ENCODE measurements at regions not wholly inside any gene's neighbourhood (a gene's known extent, or its start where the extent isn't known, plus 50 kb on each side); places are given as distances from the start of the nearest gene placed in this dataset.
"Not testable (repeated sequence)": the region's sequence is repeated elsewhere in the genome, so short reads cannot be mapped to it uniquely, and the experiment has no call there.

GRCh38 chr1:242826701-242827336 lies 302.3 kb upstream of the PLD5 start:
- DNase-seq (ENCODE audit: low read depth in 4 of 4, low spot score in 2 of 4) = no peak

- DNase-seq (ENCODE audit: low read depth in 4 of 4, low spot score in 2 of 4) = no peak
Measured at GRCh38 chr1:242824435-242824834, 299.9 kb upstream of the PLD5 start.

- no peak for DNase-seq (ENCODE audit: low read depth in 4 of 4, low spot score in 2 of 4)
Measured at GRCh38 chr1:242813490-242814091, 289.1 kb upstream of the PLD5 start.

DNA sequence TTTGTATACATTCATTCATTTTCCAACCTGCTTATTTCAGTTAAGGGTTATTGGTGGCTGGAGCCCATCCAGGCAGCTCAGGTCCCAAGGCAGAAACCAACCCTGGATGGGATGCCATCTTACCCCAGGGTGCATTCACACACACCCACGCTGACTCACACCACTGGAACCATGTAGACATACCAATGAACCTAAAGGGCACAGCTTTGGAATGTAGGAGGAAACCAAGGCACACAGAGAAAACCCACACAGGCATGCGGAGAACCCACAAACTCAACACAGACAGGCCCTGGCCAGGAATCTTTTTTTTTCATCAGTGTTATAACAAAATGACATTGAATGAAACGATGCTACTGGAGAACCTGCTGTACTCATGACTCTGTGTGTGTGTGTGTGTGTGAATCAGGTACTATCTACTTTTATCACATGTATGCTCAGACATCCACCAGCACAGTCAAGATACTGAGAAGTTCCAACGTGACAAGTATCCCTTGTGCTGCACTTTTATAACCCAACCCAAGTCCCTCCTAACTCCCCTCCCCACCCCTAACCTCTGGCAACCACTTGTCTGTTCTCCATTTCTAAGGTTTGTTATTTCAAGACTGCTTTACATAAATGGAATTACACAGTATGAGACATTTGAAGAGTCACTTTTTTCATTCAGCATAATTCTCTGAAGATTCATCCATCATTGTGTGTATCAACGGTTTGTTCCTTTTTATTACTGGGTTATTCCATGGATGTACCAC lies 286.8 kb upstream of the PLD5 start:
- DNase-seq (ENCODE audit: low read depth in 4 of 4, low spot score in 2 of 4) = no peak

DNA sequence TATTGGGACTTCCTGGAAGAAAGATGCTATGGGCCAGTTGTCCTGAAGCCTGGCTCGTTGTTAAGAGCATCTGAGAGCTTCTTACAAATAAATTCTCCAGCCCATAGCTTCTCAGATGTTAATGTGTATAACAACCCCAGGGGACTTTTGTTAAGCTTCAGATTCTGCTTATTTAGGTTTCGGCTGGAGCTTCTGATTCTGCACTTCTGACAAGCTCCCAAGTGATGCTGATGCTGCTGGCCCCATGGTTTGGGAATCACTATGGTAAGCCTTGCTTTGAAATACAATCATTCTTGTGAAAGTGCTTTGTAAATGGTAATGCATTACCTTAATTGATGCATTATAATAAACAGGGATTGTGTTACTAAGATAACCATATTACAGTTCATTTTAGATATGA lies 281.8 kb upstream of the PLD5 start:
- DNase-seq (ENCODE audit: low read depth in 4 of 4, low spot score in 2 of 4) = no peak

GRCh38 chr1:242805360-242805759 lies 280.9 kb upstream of the PLD5 start:
- DNase-seq (ENCODE audit: low read depth in 4 of 4, low spot score in 2 of 4) = not testable (repeated sequence)

DNA sequence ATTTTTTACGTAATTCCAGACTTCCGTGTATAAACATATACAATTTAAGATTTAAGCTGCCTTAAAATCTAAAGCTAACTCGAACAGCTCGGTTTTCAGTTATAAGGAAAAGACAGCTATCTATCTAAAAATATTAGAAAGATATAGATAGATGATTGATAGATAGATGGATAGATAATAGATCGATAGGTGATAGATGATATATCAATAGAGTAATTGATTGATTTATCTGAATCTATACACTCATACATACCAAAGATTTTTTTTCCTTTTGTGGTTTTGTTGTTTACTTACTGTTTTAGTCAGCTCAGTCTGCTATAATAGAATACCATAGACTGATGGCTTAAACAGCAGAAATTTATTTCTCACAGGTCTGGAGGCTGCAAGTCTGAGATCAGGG lies 278.5 kb upstream of the PLD5 start:
- DNase-seq (ENCODE audit: low read depth in 4 of 4, low spot score in 2 of 4) = no peak

DNA sequence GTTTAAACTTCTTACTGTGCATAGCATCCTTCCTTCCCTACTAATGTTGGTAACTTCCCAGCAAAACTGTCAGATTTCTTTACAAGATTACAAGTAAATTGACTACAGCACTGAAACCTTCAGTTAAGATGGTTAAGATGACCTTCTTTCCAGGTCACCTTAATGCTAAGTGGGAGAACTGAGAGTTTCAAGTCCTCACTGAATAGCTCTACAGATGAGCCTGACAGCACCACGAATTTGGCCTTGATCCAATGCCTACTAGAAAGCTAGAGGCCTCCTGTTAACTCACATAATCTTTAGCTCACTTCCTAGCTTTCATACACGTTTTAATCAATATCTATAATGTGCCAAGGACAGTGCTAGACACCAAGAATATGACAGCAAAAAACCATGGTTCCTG lies 276.0 kb upstream of the PLD5 start:
- no peak for DNase-seq (ENCODE audit: low read depth in 4 of 4, low spot score in 2 of 4)

DNA sequence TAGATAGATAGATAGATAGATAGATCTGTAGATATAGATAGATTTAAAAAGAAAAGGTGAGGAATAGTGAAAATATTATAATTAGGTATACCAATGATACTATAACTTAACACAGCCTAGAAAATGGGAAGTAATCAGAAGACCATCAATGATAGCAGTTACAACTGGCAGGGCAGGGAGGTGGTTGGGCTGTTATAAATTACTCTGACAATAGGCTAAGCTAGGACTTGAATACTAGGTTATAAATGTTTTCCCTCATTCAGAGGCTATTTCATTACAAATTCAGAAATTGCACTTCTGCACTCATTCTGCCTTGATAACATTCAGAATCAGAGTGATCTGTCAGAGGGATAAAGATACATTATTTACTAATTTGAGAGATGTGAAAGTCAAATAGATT lies 273.4 kb upstream of the PLD5 start:
- DNase-seq (ENCODE audit: low read depth in 4 of 4, low spot score in 2 of 4) = no peak

DNA sequence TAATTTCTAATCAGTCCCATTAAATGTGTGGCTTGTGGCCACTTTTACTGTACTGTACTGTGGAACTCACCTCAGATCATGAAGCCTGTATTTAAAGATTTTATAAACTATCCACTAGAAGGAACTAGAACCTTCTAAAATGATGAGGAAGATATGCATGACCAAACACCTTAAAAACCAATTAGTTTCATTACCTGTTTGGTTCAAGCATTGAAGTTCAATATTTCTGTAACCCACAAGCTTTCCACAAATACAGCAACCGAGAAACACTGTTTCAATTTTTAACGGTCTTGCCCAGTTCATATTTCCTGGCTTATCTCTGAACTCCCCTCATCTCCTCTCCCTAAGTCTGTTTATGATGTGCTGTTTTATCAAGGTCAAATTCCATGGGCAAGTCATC lies 264.3 kb upstream of the PLD5 start:
- DNase-seq (ENCODE audit: low read depth in 4 of 4, low spot score in 2 of 4) = no peak

DNA sequence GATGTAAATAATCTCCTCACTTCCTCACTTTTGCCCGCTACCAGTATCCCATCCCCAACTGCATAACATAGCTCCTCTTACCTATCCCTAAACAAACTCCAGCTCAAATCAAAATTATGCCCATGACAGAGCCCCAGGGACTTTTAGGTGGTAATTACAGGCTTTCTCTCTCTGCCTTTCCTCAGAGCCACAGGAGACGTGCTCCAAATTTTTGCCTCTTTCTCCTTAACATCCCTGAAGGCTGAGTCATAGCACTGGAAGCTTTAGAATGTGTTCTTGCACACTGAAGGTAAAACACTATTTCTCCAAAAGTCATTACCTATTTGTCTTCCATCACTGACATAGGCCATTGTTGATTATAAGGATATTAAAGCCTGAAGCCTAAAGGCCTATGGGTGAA lies 263.5 kb upstream of the PLD5 start:
- DNase-seq (ENCODE audit: low read depth in 4 of 4, low spot score in 2 of 4) = no peak

- DNase-seq (ENCODE audit: low read depth in 4 of 4, low spot score in 2 of 4) = no peak
Measured at GRCh38 chr1:242784807-242785206, 260.3 kb upstream of the PLD5 start.

- no peak for DNase-seq (ENCODE audit: low read depth in 4 of 4, low spot score in 2 of 4)
Measured at GRCh38 chr1:242784084-242784483, 259.6 kb upstream of the PLD5 start.

DNA sequence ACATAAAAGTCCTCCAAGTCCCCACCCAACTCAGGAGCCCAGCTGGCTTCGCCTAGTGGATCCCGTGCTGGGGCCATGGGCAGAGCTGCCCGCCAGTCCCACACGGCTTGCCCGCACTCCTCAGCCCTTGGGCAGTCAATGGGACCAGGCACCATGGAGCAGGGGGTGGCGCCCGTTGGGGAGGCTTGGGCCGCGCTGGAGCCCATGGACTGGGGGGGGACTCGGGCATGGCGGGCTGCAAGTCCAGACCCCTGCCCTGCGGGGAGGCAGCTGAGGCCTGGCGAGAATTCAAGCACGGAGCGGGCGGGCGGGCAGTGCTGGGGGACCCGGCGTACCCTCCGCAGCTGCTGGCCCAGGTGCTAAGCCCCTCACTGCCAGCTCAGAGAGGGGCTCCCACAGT lies 249.8 kb upstream of the PLD5 start:
- no peak for DNase-seq (ENCODE audit: low read depth in 4 of 4, low spot score in 2 of 4)

DNA sequence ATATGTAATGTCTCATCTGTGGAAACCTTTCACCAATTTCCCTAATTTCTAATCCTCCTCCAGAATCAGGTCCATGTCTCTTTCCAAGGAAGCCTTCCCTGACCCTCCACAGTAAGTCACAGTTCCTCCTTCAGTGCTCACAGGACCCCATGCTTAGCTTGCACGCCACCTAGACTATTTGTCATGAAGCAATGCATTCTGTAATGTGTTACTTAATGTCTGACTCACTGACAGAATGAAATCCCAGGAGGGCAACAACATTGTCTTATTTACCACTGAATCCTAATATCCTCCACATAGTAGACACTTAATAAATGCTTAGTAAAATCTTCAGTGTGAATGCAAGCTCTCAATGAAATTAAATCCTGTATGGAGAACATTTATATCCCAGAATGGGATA lies 245.9 kb upstream of the PLD5 start:
- no peak for DNase-seq (ENCODE audit: low read depth in 4 of 4, low spot score in 2 of 4)

GRCh38 chr1:242764161-242764560 lies 239.7 kb upstream of the PLD5 start:
- DNase-seq (ENCODE audit: low read depth in 4 of 4, low spot score in 2 of 4) = no peak

DNA sequence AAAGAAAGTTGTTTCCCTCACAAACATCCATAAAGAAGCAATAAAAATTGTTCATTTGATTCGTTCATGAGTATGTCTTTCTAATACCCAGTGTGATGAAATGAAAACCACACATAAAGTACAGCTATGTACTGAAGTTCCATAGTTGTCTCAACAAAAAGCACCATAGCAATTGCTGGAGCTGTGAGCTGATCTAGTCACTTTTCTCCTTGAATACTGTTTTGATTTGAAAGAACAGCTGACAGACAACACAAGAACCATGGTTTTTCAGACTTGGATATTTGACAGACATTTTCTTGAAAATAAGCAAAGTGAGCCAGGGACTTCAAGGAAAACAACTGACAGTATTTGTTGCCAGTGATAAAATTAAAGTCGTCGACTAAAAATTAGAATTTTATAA lies 237.1 kb upstream of the PLD5 start:
- DNase-seq (ENCODE audit: low read depth in 4 of 4, low spot score in 2 of 4) = no peak

- DNase-seq (ENCODE audit: low read depth in 4 of 4, low spot score in 2 of 4) = no peak
Measured at GRCh38 chr1:242754926-242755325, 230.4 kb upstream of the PLD5 start.

GRCh38 chr1:242754125-242754524 lies 229.6 kb upstream of the PLD5 start:
- no peak for DNase-seq (ENCODE audit: low read depth in 4 of 4, low spot score in 2 of 4)

DNA sequence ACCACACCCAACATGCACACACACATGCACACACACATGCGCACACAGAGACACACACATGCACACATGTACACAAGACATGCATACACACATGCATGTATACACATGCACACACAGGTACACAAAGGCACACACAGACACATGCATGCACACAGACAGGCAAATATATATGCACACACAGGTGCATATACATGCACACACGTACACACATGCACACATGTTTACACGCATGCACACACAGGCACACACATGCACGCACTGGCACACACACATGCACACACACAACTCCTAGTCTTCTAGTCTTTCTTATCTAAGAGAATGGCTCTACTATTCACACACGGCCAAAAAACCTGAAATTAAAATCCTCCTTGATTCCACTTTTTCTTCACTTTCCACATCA lies 222.7 kb upstream of the PLD5 start:
- DNase-seq (ENCODE audit: low read depth in 4 of 4, low spot score in 2 of 4) = no peak

- no peak for DNase-seq (ENCODE audit: low read depth in 4 of 4, low spot score in 2 of 4)
Measured at GRCh38 chr1:242745079-242745478, 220.6 kb upstream of the PLD5 start.
